Lung (tissue), 11 donors: ENCODE measurements at regions not wholly inside any gene's neighbourhood (a gene's known extent, or its start where the extent isn't known, plus 50 kb on each side); places are given as distances from the start of the nearest gene placed in this dataset.

Experiments used
- ATAC-seq: fragments of 200-7000 bp; cut with Tn5 transposase; one replicate; pipeline ENCODE4 v1.9.1; 2020; ENCODE audit warnings: moderate number of reproducible peaks; ENCODE audit not compliant: insufficient read depth, low FRiP score
- DNase-seq, 3 donors: peaks; one replicate each; pipeline ENCODE4 v3.0.0-alpha.2; 2013 to 2017
- H3K27ac ChIP-seq, 2 donors: one replicate each; pipeline ENCODE4 v1.5.1; 2013; ENCODE audit warnings: mild to moderate bottlenecking in 2 of 2, moderate library complexity in 2 of 2, control low read depth in 1 of 2, inconsistent platforms in 1 of 2, low read depth in 1 of 2, low read length in 1 of 2
- H3K27me3 ChIP-seq, 3 donors: one replicate each; pipeline ENCODE4 v1.5.1; 2013; ENCODE audit warnings: low read length in 2 of 3; ENCODE audit not compliant: control insufficient read depth in 3 of 3, insufficient read depth in 3 of 3
- H3K36me3 ChIP-seq, 4 donors: one replicate each; pipeline ENCODE4 v1.5.1; 2013; ENCODE audit warnings: low read length in 4 of 4, mild to moderate bottlenecking in 1 of 4, moderate library complexity in 1 of 4; ENCODE audit not compliant: control insufficient read depth in 4 of 4, insufficient read depth in 4 of 4
- H3K4me1 ChIP-seq, 5 donors: one replicate each; pipeline ENCODE4 v1.5.1; 2013; ENCODE audit warnings: low read length in 5 of 5, mild to moderate bottlenecking in 2 of 5, moderate library complexity in 1 of 5; ENCODE audit not compliant: control insufficient read depth in 5 of 5, insufficient read depth in 5 of 5
- H3K4me3 ChIP-seq: one replicate; pipeline ENCODE4 v1.5.1; 2013; ENCODE audit warnings: mild to moderate bottlenecking, control low read depth, moderate library complexity
- H3K9ac ChIP-seq, 2 donors: one replicate each; pipeline ENCODE4 v1.5.1; 2013; ENCODE audit warnings: low read length in 2 of 2, control low read depth in 1 of 2; ENCODE audit not compliant: insufficient read depth in 1 of 2
- H3K9me3 ChIP-seq, 4 donors: one replicate each; pipeline ENCODE4 v1.5.1; 2013; ENCODE audit warnings: low read length in 3 of 4, mild to moderate bottlenecking in 1 of 4, moderate library complexity in 1 of 4; ENCODE audit not compliant: control insufficient read depth in 4 of 4, insufficient read depth in 3 of 4
- CTCF ChIP-seq: IDR thresholded peaks from 2 replicates; pipeline ENCODE4 v1.5.1; 2012; ENCODE audit warnings: mild to moderate bottlenecking; ENCODE audit errors: control extremely low read depth, extremely low read depth
- WGBS, 2 donors: extraction: QIAGEN DNeasy Blood & Tissue Kit; methylation state at CpG; one replicate each; pipeline ENCODE4 v1.1.7; 2013; 5-methylcytosine and 5-hydroxymethylcytosine counted together
- donor health status: control.
- donor health status: control.
- donor health status: Bipolar disorder and iron deficiency.
- donor health status: healthy.
- donor health status: DM: yes; HTN: yes; CAD: no.

GRCh38 chr7:52365349-52365748, 670.1 kb upstream of the POM121L12 start:
- no peak for TF ChIP-seq CTCF
- no peak overlapping the region for H3K4me3 ChIP-seq
- no peak overlapping the region for H3K9ac ChIP-seq
- DNase-seq = no peak
- no peak overlapping the region for H3K27ac ChIP-seq
- H3K4me1 ChIP-seq = no peaks in the 10 kb centered on the region
- no peaks in the 10 kb centered on the region for H3K9me3 ChIP-seq
- no peak for ATAC-seq
- H3K27me3 ChIP-seq = no peaks in the 10 kb centered on the region
- H3K36me3 ChIP-seq = no peaks in the 10 kb centered on the region

- WGBS, 2 donors = 90 to 96% methylated on average over 19 of the region's 19 CpGs
- no peak for ATAC-seq
- no peak for DNase-seq
Measured at GRCh38 chr7:52362521-52362920, 672.9 kb upstream of the POM121L12 start.

GRCh38 chr7:52360541-52360940, 674.9 kb upstream of the POM121L12 start:
- DNase-seq (no peak), ATAC-seq (no peak)
- Histone ChIP-seq H3K9ac (no peak overlapping the region), H3K36me3 (no peaks in the 10 kb centered on the region), H3K4me1 (no peaks in the 10 kb centered on the region), H3K9me3 (no peaks in the 10 kb centered on the region), H3K27ac (no peak overlapping the region), H3K4me3 (no peak overlapping the region), H3K27me3 (no peaks in the 10 kb centered on the region)
- WGBS, 2 donors = 67 to 68% methylated on average over 3 of the region's 3 CpGs
- TF ChIP-seq CTCF = no peak

More at GRCh38 chr7:52362521-52362920, 672.9 kb upstream of the POM121L12 start:
- Histone ChIP-seq H3K36me3 (no peaks in the 10 kb centered on the region), H3K27ac (no peak overlapping the region), H3K9ac (no peak overlapping the region), H3K4me3 (no peak overlapping the region), H3K4me1 (no peaks in the 10 kb centered on the region), H3K9me3 (no peaks in the 10 kb centered on the region), H3K27me3 (no peaks in the 10 kb centered on the region)
- TF ChIP-seq CTCF = no peak

- 71 to 75% methylated on average over 3 of the region's 3 CpGs for WGBS, 2 donors
Measured at GRCh38 chr7:52355053-52355452, 680.4 kb upstream of the POM121L12 start.

More at GRCh38 chr7:52355053-52355452, 680.4 kb upstream of the POM121L12 start:
- H3K36me3 ChIP-seq = no peaks in the 10 kb centered on the region
- no peaks in the 10 kb centered on the region for H3K9me3 ChIP-seq
- no peaks in the 10 kb centered on the region for H3K27me3 ChIP-seq
- peak in 2 of 3 donors; percentile 4 to 42 for DNase-seq
- H3K27ac ChIP-seq = no peak overlapping the region
- TF ChIP-seq CTCF = no peak
- no peak for ATAC-seq
- H3K4me3 ChIP-seq = no peak overlapping the region
- no peak overlapping the region for H3K9ac ChIP-seq
- H3K4me1 ChIP-seq = no peaks in the 10 kb centered on the region
